Activated CD8-positive, alpha-beta memory T cell treated with anti-CD3 and anti-CD28 coated beads for 24 hours (primary cell): ENCODE measurements at regions not wholly inside any gene's neighbourhood (a gene's known extent, or its start where the extent isn't known, plus 50 kb on each side); places are given as distances from the start of the nearest gene placed in this dataset.
"Not testable (repeated sequence)": the region's sequence is repeated elsewhere in the genome, so short reads cannot be mapped to it uniquely, and the experiment has no call there.

Experiments
- DNase-seq: peaks from one replicate; pipeline ENCODE4 v3.0.0-alpha.2; 2020

GRCh38 chr9:109986521-109986991 lies 206.6 kb downstream of the PALM2AKAP2 start:
- DNase-seq = no peak

DNA sequence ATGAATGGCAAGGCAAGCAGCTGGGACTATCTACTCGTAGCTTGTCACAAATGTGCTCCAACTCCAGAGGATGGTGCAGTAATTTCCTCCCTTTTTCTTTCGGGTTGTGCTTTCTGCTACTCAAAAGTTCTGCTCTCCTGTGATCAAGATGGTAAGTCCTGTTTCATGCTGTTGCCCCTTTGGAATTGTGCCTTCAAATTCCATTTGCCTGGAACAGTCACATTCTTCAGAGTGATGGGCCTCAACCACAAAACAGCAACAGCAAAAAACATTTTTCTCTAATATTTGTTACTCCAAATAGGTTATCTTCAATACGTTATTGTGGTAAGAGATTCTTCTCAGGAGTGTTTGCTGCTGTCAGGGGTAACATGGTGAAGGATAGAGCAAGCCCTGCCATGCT lies 209.3 kb downstream of the PALM2AKAP2 start:
- no peak for DNase-seq

GRCh38 chr9:109990541-109990940 lies 210.5 kb downstream of the PALM2AKAP2 start:
- no peak for DNase-seq

GRCh38 chr9:109992293-109992692 lies 212.3 kb downstream of the PALM2AKAP2 start:
- no peak for DNase-seq

- no peak for DNase-seq
Observed at GRCh38 chr9:109993250-109993978, 213.4 kb downstream of the PALM2AKAP2 start.

- DNase-seq = no peak
Observed at GRCh38 chr9:109994141-109994540, 213.8 kb downstream of the C9orf152 start.

DNA sequence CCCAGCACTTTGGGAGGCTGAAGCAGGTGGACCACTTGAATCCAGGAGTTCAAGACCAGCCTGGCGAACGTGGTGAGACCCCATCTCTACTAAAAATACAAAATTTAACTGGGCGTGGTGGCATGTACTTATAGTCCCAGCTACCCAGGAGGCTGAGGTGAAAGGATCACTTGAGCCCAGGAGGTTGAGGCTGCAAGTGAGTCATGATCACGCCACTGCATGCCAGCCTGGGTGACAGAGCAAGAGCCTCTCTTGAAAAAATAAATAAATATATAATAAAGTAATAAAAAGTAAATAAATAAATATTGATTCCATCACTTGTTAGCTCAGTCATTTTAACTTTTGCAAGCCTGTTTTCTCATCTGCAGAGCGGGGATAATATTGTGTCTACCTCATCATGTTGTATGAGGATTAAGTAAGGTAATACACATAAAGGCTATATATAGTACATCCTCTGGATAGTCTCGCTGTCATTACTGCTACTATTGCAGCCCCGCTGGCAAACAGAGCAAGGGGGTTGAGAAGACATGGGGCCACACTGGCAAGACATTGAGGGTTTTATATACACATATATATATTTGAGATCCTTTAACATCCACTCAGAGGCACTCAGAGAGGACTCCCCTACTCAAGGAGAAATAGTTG lies 210.9 kb downstream of the C9orf152 start:
- DNase-seq = no peak

GRCh38 chr9:109997682-109998081 lies 210.3 kb downstream of the C9orf152 start:
- DNase-seq = no peak

DNA sequence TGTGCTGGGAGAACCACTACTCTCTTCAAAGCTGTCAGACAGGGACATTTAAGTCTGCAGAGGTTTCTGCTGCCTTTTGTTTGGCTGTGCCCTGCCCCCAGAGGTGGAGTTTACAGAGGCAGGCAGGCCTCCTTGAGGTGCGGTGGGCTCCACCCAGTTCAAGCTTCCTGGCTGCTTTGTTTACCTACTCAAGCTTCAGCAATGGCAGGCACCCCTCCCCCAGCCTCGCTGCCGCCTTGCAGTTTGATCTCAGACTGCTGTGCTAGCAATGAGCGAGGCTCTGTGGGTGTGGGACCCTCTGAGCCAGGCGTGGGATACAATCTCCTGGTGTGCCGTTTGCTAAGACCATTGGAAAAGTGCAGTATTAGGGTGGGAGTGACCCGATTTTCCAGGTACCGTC lies 202.4 kb downstream of the C9orf152 start:
- DNase-seq = not testable (repeated sequence)

GRCh38 chr9:110006657-110007056 lies 201.3 kb downstream of the C9orf152 start:
- DNase-seq = no peak

DNA sequence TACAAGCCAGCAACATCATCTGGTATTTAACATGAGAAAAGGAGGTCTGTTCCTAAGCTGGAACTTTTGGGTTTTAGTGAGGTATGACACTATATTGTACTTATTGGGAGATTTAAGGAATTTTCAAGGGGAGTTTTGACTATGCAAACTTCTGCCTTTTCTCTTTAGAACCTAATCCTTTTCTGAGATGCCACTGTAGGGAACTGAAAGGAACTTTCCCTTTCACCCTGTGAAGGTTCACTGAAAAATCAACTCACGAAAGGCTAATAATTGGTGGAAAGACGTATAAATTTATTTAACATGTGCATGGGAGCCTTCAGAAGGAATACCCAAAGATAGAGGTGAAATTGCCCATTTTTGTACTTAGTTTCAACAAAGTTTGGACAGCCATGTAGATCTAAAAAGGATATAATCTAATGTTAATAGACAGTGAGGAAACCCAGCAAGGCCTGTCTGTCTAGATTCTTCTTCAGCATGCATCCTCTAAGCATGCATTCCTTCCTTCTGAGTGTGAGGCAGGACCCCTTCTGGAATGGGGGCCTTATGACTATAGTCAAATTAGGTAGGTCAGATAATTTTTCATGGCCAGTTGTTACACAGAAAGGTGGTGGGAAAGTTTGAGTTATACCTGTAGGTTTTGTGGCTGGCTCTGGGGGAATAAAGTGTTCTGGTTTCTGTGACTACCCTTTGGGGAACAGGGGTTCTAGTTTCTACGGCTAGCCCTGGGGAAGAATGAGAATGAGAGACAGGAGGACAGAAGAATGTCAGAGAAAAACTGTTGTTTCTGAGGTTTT lies 200.3 kb downstream of the C9orf152 start:
- DNase-seq = no peak

DNA sequence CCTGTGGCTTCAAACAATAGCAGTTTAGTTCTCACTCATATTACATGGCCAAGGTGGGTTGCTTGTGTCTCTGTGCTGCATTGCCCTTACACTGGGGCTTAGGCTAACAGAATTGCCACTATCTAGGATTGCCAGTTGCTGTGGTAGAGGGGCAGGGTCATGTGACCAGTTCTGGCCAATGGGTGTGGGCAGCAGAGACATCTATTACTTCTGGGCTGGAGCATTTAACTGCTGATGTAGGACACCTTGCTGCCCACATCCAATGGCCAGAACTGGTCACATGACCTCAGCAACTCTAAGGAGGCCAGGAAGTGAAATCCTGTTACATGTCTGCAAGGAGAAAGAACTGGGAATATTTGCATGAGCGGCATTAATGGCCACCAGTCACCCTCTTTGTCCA lies 199.3 kb downstream of the C9orf152 start:
- DNase-seq = no peak

GRCh38 chr9:110011628-110012320 lies 196.2 kb downstream of the C9orf152 start:
- DNase-seq = no peak

- DNase-seq = no peak
Observed at GRCh38 chr9:110013064-110013463, 194.9 kb downstream of the C9orf152 start.

GRCh38 chr9:110015759-110016158 lies 192.2 kb downstream of the C9orf152 start:
- DNase-seq = no peak

GRCh38 chr9:110016340-110016739 lies 191.6 kb downstream of the C9orf152 start:
- no peak for DNase-seq

GRCh38 chr9:110020216-110020615 lies 187.7 kb downstream of the C9orf152 start:
- not testable (repeated sequence) for DNase-seq

DNA sequence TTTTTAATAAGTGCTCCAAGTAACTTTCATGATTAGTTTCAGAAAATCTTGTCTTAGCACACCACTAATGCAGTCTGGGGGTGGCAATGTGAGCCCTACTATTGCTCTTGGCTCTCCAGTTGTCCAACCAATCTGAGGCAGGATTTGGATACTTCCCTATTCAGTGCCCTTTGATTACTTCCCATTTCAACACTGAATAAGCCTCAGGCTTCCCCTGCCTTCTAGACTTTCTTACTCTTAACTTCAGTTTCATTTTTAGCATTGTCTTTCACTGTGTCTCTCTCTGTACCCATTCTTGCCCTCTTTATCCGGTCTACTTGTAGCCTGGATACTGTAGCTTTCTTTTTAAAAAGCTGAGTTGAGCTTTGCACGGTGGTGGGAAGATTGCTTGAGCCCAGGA lies 186.1 kb downstream of the C9orf152 start:
- DNase-seq = no peak

GRCh38 chr9:110023221-110023620 lies 184.7 kb downstream of the C9orf152 start:
- not testable (repeated sequence) for DNase-seq

DNA sequence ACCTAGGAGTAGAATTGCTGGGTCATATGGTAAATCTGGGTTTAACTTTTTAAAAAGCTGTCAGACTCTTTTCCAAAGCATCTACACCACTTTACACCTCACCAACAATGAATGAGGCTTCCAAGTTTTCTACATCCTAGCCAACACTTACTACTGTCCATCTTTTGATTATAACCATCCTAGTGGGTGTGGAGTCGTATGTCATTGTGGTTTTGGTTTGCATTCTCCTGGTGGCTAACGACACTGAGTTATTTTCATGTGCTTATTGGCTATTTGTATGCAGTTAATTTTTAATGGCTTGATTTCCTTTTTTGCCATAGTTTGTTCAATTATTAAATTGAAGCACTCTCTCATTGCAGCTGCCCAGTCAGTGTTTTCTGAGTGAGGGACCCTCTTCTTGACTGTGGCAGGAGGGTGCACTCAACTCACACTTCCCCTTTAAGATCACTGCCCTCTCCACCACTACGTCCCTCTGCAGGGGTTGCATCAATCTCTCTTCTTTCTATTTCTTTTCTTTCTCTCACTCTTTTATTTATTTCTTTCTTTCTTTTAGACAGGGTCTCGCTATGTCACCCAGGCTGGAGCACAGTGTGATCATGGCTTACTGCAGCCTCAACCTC lies 182.3 kb downstream of the C9orf152 start:
- no peak for DNase-seq

GRCh38 chr9:110027671-110028081 lies 180.3 kb downstream of the C9orf152 start:
- DNase-seq = no peak

DNA sequence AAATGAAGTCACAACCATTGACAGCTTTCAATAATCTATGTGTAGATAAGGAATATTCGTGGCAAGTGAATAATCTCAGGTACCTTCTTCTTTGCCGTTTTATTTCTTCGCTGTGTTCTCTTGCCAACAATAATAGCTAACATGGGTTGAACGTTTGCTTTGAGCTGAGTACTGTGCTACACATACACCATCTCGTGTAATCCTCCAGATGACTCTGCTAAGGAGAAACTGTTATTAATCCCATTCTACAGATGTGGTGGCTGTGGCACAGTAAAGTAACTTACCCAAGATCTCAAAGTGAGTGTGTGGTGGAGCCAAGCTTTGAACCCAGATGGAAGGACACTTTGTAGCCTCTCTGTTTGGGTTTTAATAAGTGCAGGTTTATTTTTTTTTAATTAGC lies 179.7 kb downstream of the C9orf152 start:
- DNase-seq = no peak

GRCh38 chr9:110028676-110029075 lies 179.3 kb downstream of the C9orf152 start:
- no peak for DNase-seq
